ENCODE measurements at regions not wholly inside any gene's neighbourhood (a gene's known extent, or its start where the extent isn't known, plus 50 kb on each side); places are given as distances from the start of the nearest gene placed in this dataset.
A peak's percentile ranks its signal among the peaks of the same experiment; 100 is the strongest.

DNA sequence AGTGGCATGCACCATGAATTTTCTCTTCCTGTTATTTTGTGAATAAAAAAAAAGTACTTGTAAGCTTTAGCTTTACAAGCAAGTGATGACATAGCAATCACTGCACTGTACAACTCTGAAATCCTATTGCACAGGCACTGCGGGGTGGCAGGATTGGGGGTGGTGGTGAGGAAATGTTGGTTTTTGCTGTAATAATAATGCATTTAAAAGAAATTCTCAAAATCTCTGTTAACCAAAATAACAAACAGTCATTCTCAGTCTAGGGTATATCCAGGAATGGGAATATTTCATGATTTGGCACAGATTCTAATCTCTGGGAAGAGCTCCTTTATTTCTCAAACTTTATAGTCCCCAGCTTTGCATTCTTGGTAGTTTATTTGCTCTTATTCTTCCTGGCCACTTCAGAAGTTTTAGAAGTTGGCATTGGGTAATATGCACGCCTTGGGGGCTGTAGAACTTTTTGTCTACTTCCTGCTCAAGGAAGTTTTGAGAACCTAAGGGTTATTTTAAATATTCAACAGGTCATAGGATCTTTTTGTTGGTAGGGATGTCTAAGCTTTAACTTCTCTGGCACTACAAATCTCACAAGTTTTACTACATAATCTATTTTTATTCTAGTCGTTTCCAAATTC, 353.0 kb upstream of the KLF12 start:
- Histone ChIP-seq H3K4me3 (ENCODE audit: low read depth, low read length, poor library complexity, severe bottlenecking) (peak overlapping the region; percentile 1), H3K27ac (ENCODE audit: low read depth, low read length, poor library complexity, severe bottlenecking) (peak overlapping the region; percentile 72), H3K27me3 (replicated peaks; ENCODE audit: insufficient read depth, low read depth, low read length, poor library complexity) (no peaks in the 10 kb centered on the region), H3K36me3 (ENCODE audit: insufficient read depth, low read length, poor library complexity, severe bottlenecking) (no peaks in the 10 kb centered on the region), H3K9me3 (ENCODE audit: low read depth, low read length, poor library complexity, severe bottlenecking) (no peaks in the 10 kb centered on the region), H3K4me1 (ENCODE audit: insufficient read depth, low read length, poor library complexity, severe bottlenecking) (peaks cover 35% of the 10 kb centered on the region)
- TF ChIP-seq EZH2 (IDR thresholded peaks at IDR 0.05; ENCODE audit: borderline replicate concordance, low read depth, low read length, poor library complexity, severe bottlenecking) = no peak
- TF ChIP-seq, protein P1, sequence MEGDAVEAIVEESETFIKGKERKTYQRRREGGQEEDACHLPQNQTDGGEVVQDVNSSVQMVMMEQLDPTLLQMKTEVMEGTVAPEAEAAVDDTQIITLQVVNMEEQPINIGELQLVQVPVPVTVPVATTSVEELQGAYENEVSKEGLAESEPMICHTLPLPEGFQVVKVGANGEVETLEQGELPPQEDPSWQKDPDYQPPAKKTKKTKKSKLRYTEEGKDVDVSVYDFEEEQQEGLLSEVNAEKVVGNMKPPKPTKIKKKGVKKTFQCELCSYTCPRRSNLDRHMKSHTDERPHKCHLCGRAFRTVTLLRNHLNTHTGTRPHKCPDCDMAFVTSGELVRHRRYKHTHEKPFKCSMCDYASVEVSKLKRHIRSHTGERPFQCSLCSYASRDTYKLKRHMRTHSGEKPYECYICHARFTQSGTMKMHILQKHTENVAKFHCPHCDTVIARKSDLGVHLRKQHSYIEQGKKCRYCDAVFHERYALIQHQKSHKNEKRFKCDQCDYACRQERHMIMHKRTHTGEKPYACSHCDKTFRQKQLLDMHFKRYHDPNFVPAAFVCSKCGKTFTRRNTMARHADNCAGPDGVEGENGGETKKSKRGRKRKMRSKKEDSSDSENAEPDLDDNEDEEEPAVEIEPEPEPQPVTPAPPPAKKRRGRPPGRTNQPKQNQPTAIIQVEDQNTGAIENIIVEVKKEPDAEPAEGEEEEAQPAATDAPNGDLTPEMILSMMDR (conservative IDR thresholded peaks at IDR 0.05; ENCODE audit: low read depth, low read length) = no peak
- CTCF ChIA-PET = no interaction called here
- POLR2A ChIA-PET (ENCODE audit: low non-redundant PET) = interaction anchor here (0.6 kb wide), 2 partner anchors 23 to 516 kb away, joined by 3 to 8 read pairs; no protein-coding TSS in a partner anchor
- intact Hi-C loops (cut with micrococcal nuclease; ENCODE audit: unreplicated experiment) = no loop called here
- no TSS peak for BruUV-seq (replicated peaks)
- DNase-seq (ENCODE audit: low spot score) = peak; percentile 83

DNA sequence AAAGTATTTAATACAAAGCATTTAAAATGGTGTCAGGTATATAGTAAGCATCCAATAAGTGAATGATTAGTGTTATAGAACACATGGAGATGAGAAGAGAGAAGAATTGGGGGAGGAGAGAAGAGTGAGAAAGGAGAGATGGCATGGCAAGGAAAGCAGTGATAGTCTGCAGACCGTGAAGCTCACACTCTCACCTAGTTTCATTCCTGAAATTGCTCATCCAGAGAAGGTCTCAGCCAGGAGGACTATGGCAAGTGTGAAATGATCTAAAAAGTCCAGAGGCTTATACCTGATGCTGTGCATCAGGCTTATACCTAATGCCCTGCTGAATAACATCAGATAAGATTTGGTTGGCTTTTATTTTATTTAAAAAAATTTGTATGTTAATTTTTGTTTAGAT, 351.6 kb upstream of the KLF12 start:
- no TSS peak for BruUV-seq (replicated peaks)

DNA sequence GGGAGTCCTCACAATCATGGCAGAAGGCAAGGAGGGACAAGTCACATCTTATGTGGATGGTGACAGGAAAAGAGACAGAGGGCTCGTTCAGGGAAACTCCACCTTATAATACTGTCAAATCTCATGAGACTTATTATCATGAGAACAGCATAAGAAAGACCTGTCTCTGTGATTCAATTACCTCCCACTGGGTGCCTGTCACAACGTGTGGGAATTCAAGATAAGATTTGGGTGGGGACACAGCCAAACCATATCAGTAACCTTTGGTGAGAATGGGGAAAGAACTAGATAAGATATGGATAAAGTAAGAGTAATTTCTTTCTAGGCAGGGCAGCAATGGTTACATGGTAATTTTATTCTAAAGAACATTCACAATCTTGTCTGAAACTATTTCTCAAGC, 344.9 kb upstream of the KLF12 start:
- no peaks in the 10 kb centered on the region for H3K27me3 ChIP-seq (replicated peaks; ENCODE audit: insufficient read depth, low read depth, low read length, poor library complexity)
- no peaks in the 10 kb centered on the region for H3K36me3 ChIP-seq (ENCODE audit: insufficient read depth, low read length, poor library complexity, severe bottlenecking)
- H3K27ac ChIP-seq (ENCODE audit: low read depth, low read length, poor library complexity, severe bottlenecking) = no peak overlapping the region
- BruUV-seq (replicated peaks) = no TSS peak
- ChIA-PET CTCF (no interaction called here), POLR2A (ENCODE audit: low non-redundant PET) (no interaction called here)
- no peaks in the 10 kb centered on the region for H3K9me3 ChIP-seq (ENCODE audit: low read depth, low read length, poor library complexity, severe bottlenecking)
- peaks cover 17% of the 10 kb centered on the region for H3K4me1 ChIP-seq (ENCODE audit: insufficient read depth, low read length, poor library complexity, severe bottlenecking)
- intact Hi-C loops (cut with micrococcal nuclease; ENCODE audit: unreplicated experiment) = no loop called here
- no peak for TF ChIP-seq EZH2 (IDR thresholded peaks at IDR 0.05; ENCODE audit: borderline replicate concordance, low read depth, low read length, poor library complexity, severe bottlenecking)
- TF ChIP-seq, protein P1 (conservative IDR thresholded peaks at IDR 0.05; ENCODE audit: low read depth, low read length) = no peak
- H3K4me3 ChIP-seq (ENCODE audit: low read depth, low read length, poor library complexity, severe bottlenecking) = no peak overlapping the region
- no peak for DNase-seq (ENCODE audit: low spot score)

More for the DNA sequence above, 351.6 kb upstream of the KLF12 start:
- H3K4me3 ChIP-seq (ENCODE audit: low read depth, low read length, poor library complexity, severe bottlenecking) = no peak overlapping the region
- CTCF ChIA-PET = no interaction called here
- H3K27me3 ChIP-seq (replicated peaks; ENCODE audit: insufficient read depth, low read depth, low read length, poor library complexity) = no peaks in the 10 kb centered on the region
- TF ChIP-seq, protein P1 (conservative IDR thresholded peaks at IDR 0.05; ENCODE audit: low read depth, low read length) = no peak
- TF ChIP-seq EZH2 (IDR thresholded peaks at IDR 0.05; ENCODE audit: borderline replicate concordance, low read depth, low read length, poor library complexity, severe bottlenecking) = no peak
- no peak for DNase-seq (ENCODE audit: low spot score)
- intact Hi-C loops (cut with micrococcal nuclease; ENCODE audit: unreplicated experiment) = no loop called here
- no peak overlapping the region for H3K27ac ChIP-seq (ENCODE audit: low read depth, low read length, poor library complexity, severe bottlenecking)
- peaks cover 35% of the 10 kb centered on the region for H3K4me1 ChIP-seq (ENCODE audit: insufficient read depth, low read length, poor library complexity, severe bottlenecking)
- H3K9me3 ChIP-seq (ENCODE audit: low read depth, low read length, poor library complexity, severe bottlenecking) = no peaks in the 10 kb centered on the region
- POLR2A ChIA-PET (ENCODE audit: low non-redundant PET) = no interaction called here
- H3K36me3 ChIP-seq (ENCODE audit: insufficient read depth, low read length, poor library complexity, severe bottlenecking) = no peaks in the 10 kb centered on the region
